Activated CD8-positive, alpha-beta T cell treated with anti-CD3 and anti-CD28 coated beads for 36 hours (primary cell): ENCODE measurements at regions not wholly inside any gene's neighbourhood (a gene's known extent, or its start where the extent isn't known, plus 50 kb on each side); places are given as distances from the start of the nearest gene placed in this dataset.

Experiments
- ATAC-seq: fragments of 200-7000 bp; cut with Tn5 transposase; one replicate; pipeline ENCODE4 v1.10.0; 2021; ENCODE audit warnings: mild to moderate bottlenecking, moderate library complexity
- CTCF ChIA-PET: fragments of 350-600 bp; sonication (Branson Sonifier 250); formaldehyde crosslinking; loops from one replicate; lab custom pipeline; 2021; ENCODE audit warnings: antibody characterized with exemption; lab: Charles Lee
- POLR2A ChIA-PET: fragments of 350-600 bp; sonication (Branson Sonifier 250); formaldehyde crosslinking; loops from one replicate; lab custom pipeline; 2021; ENCODE audit warnings: antibody characterized with exemption; lab: Charles Lee
- DNase-seq: peaks from one replicate; pipeline ENCODE4 v3.0.0-alpha.2; 2020
- H3K27ac Mint-ChIP-seq: one replicate; pipeline ENCODE4 v1.8.0; 2021; ENCODE audit warnings: mild to moderate bottlenecking, mixed read lengths
- H3K27me3 Mint-ChIP-seq: one replicate; pipeline ENCODE4 v1.8.0; 2021; ENCODE audit warnings: mixed read lengths
- H3K36me3 Mint-ChIP-seq: one replicate; pipeline ENCODE4 v1.8.0; 2021; ENCODE audit warnings: low read depth, mixed read lengths
- H3K4me1 Mint-ChIP-seq: one replicate; pipeline ENCODE4 v1.8.0; 2021; ENCODE audit warnings: low read depth, mixed read lengths
- H3K4me3 Mint-ChIP-seq: one replicate; pipeline ENCODE4 v1.8.0; 2021; ENCODE audit warnings: mild to moderate bottlenecking, moderate library complexity, mixed read lengths
- H3K9me3 Mint-ChIP-seq: one replicate; pipeline ENCODE4 v1.8.0; 2021; ENCODE audit warnings: mixed read lengths
- intact Hi-C: fragments of 100-400 bp; cut with micrococcal nuclease; formaldehyde crosslinking; loops from one replicate; pipeline ENCODE4 v1.10.0; 2022
- TF ChIP-seq, protein P1 (sequence below): fragments of 200-600 bp; IDR thresholded peaks from one replicate; pipeline ENCODE4 v1.8.0; 2022; ENCODE audit warnings: antibody characterized with exemption, mild to moderate bottlenecking

DNA sequence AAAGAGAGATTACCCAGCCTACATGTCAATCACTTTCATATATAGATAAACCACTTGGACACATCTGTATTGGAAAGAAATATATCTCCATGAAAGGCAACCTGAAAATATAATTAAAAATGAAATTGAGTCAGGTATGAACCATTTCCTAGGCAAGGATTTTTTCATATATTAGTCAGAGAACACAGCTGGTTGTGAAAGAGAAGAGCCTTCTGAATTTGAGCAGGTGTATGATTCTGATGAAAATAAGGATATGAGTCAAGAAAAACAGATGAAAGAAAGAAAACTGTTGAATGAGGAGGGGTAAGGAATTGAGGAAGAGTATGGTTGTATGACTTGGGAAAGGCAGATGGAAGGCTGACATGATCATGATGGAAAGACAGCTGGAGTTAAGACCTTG is 441.1 kb downstream of the HAO1 start:
- TF ChIP-seq, protein P1, sequence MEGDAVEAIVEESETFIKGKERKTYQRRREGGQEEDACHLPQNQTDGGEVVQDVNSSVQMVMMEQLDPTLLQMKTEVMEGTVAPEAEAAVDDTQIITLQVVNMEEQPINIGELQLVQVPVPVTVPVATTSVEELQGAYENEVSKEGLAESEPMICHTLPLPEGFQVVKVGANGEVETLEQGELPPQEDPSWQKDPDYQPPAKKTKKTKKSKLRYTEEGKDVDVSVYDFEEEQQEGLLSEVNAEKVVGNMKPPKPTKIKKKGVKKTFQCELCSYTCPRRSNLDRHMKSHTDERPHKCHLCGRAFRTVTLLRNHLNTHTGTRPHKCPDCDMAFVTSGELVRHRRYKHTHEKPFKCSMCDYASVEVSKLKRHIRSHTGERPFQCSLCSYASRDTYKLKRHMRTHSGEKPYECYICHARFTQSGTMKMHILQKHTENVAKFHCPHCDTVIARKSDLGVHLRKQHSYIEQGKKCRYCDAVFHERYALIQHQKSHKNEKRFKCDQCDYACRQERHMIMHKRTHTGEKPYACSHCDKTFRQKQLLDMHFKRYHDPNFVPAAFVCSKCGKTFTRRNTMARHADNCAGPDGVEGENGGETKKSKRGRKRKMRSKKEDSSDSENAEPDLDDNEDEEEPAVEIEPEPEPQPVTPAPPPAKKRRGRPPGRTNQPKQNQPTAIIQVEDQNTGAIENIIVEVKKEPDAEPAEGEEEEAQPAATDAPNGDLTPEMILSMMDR = no peak
- POLR2A ChIA-PET = no interaction called here
- Mint-ChIP-seq H3K27ac (no peak overlapping the region), H3K4me3 (no peak overlapping the region), H3K4me1 (no peaks in the 10 kb centered on the region), H3K9me3 (peaks cover 8% of the 10 kb centered on the region), H3K27me3 (no peaks in the 10 kb centered on the region), H3K36me3 (no peaks in the 10 kb centered on the region)
- intact Hi-C loops = no loop called here
- DNase-seq (no peak), ATAC-seq (no peak)
- CTCF ChIA-PET = no interaction called here

GRCh38 chr20:7500231-7500663 is 440.0 kb downstream of the HAO1 start:
- ATAC-seq (no peak), DNase-seq (no peak)
- Mint-ChIP-seq H3K27me3 (no peaks in the 10 kb centered on the region), H3K9me3 (no peaks in the 10 kb centered on the region), H3K27ac (no peak overlapping the region), H3K36me3 (no peaks in the 10 kb centered on the region), H3K4me3 (no peak overlapping the region), H3K4me1 (no peaks in the 10 kb centered on the region)
- POLR2A ChIA-PET = no interaction called here
- intact Hi-C loops = no loop called here
- CTCF ChIA-PET = no interaction called here
- TF ChIP-seq, protein P1 = no peak

DNA sequence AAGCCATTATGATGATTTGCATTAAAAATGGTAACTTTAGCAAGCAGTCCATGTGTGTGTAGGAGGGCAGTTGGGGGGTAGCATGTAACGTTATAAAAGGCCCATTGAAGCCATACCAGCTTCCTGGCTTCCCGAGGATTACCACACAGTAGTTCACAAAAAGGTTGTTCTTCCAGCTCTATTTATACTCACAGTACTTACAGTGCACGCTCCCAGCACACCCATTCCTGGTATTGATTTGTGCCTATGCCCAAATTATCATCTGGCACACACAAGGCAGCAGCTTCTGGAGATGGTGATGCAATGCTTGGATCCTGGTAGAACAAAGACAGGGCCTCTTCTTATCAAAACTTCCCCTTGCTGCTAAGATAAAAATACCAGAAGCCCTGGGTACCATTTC is 436.8 kb downstream of the HAO1 start:
- H3K4me1 Mint-ChIP-seq = no peaks in the 10 kb centered on the region

GRCh38 chr20:7505152-7505834 is 435.0 kb downstream of the HAO1 start:
- no peak for ATAC-seq
- CTCF ChIA-PET = no interaction called here
- no peaks in the 10 kb centered on the region for H3K4me1 Mint-ChIP-seq
- H3K4me3 Mint-ChIP-seq = no peak overlapping the region
- TF ChIP-seq, protein P1 = no peak
- no peaks in the 10 kb centered on the region for H3K36me3 Mint-ChIP-seq
- POLR2A ChIA-PET = no interaction called here
- no peaks in the 10 kb centered on the region for H3K27me3 Mint-ChIP-seq
- intact Hi-C loops = no loop called here
- H3K9me3 Mint-ChIP-seq = peaks cover 3% of the 10 kb centered on the region
- H3K27ac Mint-ChIP-seq = no peak overlapping the region
- DNase-seq = no peak

More for the DNA sequence above, 436.8 kb downstream of the HAO1 start:
- Mint-ChIP-seq H3K27me3 (no peaks in the 10 kb centered on the region), H3K27ac (no peak overlapping the region), H3K36me3 (no peaks in the 10 kb centered on the region), H3K4me3 (no peak overlapping the region), H3K9me3 (peaks cover 3% of the 10 kb centered on the region)
- DNase-seq (no peak), ATAC-seq (no peak)
- intact Hi-C loops = no loop called here
- TF ChIP-seq, protein P1 = no peak
- ChIA-PET POLR2A (no interaction called here), CTCF (no interaction called here)

- H3K27me3 Mint-ChIP-seq = no peaks in the 10 kb centered on the region
- intact Hi-C loops = no loop called here
These were observed 434.4 kb downstream of the HAO1 start for GRCh38 chr20:7505835-7506221.

More at GRCh38 chr20:7505835-7506221, 434.4 kb downstream of the HAO1 start:
- TF ChIP-seq, protein P1 = no peak
- DNase-seq (no peak), ATAC-seq (no peak)
- no peaks in the 10 kb centered on the region for H3K4me1 Mint-ChIP-seq
- H3K27ac Mint-ChIP-seq = no peak overlapping the region
- ChIA-PET POLR2A (no interaction called here), CTCF (no interaction called here)
- H3K36me3 Mint-ChIP-seq = no peaks in the 10 kb centered on the region
- H3K4me3 Mint-ChIP-seq = no peak overlapping the region
- peaks cover 3% of the 10 kb centered on the region for H3K9me3 Mint-ChIP-seq
